NCI-H2081 treated with DMSO at 0.1 percent for 48 hours (cell line): ENCODE measurements at regions not wholly inside any gene's neighbourhood (a gene's known extent, or its start where the extent isn't known, plus 50 kb on each side); places are given as distances from the start of the nearest gene placed in this dataset.
"Not testable (repeated sequence)": the region's sequence is repeated elsewhere in the genome, so short reads cannot be mapped to it uniquely, and the experiment has no call there.

Experiments used
- DNase-seq: peaks from one replicate; lab custom pipeline; 2025; lab: John Stamatoyannopoulos, UW

DNA sequence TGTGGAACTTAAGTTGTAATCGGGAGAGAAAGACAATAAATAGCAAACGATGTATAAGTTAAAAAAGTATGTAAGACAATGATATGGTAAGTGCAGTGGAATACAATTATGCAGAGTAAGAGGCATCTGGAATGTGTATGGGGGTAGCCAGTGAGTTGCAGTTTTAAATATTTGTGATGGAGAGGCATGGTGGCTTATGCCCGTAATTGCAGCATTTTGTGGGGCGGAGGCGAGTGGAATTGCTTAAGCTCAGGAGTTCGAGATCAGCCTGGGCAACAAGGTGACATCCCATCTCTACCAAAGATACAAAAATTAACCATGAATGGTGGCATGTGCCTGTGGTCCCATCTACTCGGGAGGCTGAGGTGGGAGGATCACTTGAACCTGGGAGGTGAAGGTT, 52.5 kb upstream of the WDFY3 start:
- no peak for DNase-seq

DNA sequence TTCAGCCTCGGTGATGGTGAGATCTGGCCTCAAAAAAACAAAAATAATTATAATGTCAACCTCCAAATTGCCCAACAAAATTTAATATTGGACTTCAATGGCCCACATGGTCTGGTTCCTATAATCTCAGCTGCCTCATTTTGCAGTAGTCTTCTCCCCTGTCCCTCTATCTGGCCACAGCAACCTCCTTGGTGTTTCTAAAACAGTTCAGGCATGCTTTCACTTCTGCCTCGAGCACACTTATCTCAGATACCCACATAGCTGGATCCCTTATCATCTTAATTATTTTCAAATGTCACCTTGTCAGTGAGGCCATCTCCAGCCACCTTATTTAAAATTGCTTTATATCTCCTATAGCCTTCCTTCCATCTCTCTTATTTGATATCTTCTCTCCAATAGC, 52.9 kb upstream of the WDFY3 start:
- no peak for DNase-seq

DNA sequence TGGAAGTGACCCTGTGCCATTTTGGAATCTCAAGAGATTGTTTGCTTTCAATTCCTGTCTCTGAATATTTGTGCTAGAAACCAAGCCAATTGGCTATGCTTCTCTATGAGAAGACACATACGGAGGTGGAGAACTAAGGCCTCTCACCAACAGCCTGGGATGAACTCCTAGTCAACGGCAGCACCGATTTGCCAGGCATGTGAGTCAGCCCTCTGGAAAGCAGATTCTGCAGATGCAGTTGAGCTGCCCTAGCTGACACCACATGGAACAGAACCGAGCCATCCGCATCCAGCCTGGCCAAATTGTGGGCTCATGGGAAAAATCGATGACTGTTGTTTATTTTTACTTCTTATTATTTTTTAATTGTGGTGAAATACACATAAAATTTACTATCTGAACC, 58.2 kb upstream of the WDFY3 start:
- no peak for DNase-seq

DNA sequence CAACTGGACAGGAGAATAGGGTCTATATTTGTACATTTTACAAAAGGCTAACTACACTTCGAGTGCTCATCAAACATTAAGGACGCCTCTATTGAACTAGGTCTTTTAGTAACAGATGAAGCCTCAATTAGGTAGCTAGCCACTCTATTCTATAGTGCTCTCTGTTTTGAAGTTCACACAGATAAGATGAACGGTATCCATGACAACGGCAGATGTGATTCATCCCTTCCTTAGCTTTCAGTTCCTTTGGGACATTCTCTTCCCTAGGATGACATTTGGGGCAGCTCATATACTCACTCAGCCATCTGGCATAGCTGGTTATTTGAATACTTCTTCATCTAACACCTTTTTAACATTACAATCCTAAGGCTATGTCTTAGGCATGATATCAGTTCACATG, 62.4 kb upstream of the WDFY3 start:
- no peak for DNase-seq

DNA sequence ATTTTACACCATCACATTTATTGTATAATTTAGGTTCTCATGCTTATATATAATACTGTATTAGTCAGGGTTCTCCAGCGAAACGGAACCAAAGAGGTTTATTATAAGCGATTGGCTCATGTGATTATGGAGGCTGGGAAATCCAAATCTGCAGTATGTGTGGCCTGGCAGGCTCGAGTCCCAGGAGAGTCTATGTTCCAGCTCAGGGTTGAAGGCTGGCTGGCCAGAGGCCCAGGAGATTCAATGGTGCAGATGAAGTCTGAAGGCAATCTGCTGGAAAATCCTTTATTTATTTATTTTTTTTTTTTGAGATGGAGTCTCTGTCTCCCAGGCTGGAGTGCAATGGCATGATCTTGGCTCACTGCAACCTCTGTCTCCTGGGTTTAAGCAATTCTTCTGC, 63.0 kb upstream of the WDFY3 start:
- no peak for DNase-seq

DNA sequence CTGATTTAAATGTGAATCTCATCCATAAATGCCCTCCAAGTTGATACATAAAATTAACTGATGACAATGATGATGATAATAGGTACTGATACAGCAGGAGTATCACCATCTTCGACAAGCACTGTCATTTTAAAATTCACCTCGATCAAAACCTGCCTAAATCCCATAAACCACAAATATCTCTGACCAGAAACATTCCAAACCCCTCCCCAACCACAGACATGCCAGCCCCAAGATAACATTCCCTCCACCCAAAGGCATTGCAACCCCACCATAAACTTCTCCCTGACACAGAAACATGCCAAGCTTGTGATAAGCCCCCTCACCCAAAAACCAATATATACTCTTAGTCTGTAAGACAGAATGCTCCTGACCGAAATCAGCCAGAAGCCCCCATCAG, 63.7 kb upstream of the WDFY3 start:
- no peak for DNase-seq

DNA sequence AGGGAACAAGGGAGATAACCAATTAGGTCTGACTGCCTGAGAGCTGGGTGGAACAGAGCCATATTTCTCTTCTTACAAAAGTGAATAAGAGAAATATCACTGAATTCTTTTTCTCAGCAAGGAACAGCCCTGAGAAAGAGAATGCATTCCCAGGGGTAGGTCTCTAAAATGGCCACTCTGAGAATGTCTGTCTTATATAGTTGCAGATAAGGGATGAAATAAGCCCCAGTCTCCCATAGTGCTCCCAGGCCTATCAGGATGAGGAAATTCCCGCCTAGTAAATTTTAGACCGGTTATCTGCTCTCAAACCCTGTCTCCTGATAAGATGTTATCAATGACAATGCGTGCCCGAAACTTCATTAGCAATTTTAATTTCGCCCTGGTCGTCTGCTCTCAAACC, 67.3 kb upstream of the WDFY3 start:
- not testable (repeated sequence) for DNase-seq

DNA sequence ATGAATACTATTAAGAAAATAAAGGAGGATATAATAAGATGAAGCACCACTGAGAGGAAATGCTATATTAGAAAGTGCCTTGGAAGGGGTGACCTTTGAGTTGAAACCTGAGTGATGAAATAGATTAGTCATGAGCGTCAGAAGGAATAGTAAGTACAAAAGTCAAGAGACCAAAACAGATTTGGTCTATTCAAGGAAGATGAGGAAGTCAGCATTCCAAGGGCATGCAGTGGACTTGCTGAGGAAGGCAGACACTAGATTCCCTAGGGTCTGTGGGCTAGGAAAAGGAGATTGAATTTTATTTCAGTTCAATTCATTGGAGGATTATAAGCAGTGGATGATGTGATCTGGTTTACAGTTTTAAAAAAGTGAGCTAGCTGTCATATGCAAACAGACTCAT, 73.0 kb upstream of the WDFY3 start:
- no peak for DNase-seq

DNA sequence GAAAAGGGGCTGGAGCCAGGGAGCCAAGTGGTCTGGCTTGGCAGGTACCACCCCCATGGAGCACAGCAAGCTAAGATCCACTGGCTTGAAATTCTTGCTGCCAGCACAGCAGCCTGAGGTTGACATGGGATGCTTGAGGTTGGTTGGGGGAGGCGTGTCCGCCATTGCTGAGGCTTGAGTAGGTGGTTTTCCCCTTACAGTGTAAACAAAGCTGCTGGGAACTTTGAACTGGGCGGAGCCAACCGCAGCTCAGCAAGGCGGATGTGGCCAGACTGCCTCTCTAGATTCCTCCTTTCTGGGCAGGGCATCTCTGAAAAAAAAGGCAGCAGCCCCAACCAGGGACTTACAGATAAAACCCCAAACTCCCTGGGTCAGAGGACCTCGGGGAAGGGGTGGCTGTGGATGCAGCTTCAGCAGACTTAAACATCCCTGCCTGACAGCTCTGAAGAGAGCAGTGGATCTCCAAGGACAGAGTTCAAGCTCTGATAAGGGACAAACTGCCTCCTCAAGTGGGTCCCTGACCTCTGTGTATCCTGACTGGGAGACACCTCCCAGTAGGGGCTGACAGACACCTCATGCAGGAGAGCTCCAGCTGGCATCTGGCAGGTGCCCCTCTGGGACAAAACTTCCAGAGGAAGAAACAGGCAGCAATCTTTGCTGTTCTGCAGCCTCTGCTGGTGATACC, 77.5 kb upstream of the WDFY3 start:
- not testable (repeated sequence) for DNase-seq

DNA sequence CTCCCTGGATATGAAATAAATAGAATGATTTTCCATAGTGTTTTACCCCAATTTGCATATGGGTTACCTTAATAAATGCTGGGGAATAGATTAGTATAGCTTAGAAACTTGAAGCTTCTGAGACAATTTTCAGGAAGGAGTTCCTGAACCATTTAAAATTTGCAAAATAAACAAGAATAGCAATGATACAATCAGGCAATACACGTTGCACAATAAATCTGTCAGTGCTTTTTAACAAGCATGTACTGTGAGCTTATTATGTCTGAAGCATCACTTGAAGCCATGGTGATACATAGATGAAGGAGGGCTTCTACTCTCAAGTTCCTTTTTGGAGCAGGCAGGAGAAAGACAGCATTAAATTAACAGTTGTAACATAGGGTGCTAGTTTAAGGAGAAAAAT, 84.2 kb upstream of the WDFY3 start:
- no peak for DNase-seq

DNA sequence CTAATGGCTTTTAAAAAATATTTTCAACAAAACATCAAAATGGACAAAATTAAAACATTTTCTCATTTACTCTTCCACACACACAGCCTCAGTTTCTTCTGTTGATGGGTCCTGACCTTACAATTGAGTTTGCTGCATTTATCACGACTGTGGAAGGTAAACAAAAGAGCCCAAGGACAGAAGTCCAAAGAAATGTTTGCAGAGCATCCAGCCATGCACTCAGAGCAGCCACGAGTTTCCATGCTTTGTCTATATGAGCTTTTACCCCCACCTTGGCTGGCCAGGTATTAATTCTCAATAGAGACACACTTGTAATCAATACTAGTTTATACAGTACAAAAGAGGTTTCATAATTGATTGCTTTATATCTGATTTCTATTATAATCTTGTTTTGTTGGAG, 85.0 kb upstream of the WDFY3 start:
- no peak for DNase-seq

DNA sequence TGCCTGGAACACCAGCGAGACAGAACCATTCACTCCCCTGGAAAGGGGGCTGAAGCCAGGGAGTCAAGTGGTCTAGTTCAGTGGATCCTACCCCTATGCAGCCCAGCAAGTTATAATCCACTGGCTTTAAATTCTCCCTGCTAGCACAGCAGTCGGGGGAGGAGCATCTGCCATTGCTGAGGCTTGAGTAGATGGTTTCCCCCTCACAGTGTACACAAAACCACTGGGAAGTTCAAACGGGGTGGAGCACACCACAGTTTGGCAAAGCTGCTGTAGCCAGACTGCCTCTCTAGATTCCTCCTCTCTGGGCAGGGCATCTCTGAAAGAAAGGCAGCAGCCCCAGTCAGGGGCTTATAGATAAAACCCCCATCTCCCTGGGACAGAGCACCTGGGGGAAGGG, 88.4 kb upstream of the WDFY3 start:
- not testable (repeated sequence) for DNase-seq

DNA sequence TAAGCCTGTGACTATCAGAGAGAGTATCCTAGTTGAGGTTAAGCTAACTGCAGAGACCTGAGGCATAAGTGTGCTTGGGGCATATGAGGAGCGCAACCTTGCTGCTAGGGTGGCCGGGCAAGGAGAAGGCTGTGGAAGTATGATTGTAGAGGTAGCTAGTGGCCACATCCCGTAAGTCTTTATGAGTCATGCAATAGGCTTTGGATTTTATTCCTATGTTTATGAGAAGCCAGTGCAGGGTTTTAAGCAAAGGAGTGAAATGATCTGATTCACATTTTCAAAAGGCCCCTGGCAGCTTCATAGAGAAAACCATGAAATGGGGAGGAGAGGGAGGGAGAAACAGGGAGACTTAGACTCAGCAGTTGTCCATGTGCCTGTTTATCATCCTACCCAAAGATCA, 92.1 kb upstream of the WDFY3 start:
- DNase-seq: no peak

DNA sequence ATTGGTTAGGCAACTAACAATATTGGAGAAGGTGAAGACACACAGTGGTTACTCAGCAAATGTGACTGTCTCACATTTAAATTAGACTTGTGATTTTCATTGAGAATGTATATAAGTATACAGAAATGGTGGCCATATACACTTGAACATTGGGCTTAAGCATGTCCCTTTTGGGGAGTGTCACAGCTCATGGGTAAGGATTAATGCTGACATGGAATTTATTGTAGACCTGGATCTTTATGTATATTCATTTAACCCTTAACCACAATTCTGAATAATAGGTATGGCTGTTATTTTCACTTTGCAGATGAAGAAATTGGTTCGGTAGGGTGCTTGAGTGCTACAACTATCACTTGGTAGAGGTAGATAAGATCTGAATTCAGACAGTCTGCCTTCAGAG, 95.5 kb upstream of the WDFY3 start:
- no peak for DNase-seq

DNA sequence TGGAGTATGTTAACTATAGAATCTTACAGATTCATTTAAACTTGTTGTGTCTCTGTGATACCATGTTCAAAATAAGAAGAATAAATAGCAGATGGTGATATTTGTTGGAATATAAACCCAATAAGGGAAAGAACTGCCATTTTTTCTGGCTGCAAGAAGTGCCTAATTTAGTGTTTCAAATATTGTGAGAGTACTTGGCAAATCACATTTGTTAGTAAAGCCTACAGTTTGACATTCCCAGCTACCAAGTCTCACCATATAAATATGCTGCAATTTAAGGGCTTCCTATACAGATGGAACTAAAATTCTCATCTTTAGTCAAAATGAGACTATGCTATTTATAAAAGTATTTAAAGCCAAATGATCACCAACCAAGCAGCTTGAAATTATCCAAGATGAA, 96.0 kb upstream of the WDFY3 start:
- no peak for DNase-seq

DNA sequence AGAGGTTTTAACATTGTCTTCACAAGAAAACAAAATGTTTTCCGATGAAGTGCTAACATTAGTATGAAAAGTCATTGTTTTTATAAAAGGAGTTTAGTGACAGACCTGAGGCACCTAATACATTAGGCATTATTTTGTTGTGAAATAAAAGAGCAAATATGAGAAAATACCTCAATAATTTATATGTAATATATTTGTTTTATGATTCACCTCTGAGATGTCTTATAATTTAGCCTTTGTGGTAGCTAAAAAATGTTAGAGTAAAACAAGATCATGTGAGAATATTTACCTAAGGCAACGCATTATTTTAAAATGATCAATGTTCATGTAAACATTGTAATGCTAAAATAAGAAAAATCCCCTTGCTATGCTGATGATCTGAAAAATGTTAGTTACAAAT, 100.9 kb upstream of the WDFY3 start:
- DNase-seq: no peak

DNA sequence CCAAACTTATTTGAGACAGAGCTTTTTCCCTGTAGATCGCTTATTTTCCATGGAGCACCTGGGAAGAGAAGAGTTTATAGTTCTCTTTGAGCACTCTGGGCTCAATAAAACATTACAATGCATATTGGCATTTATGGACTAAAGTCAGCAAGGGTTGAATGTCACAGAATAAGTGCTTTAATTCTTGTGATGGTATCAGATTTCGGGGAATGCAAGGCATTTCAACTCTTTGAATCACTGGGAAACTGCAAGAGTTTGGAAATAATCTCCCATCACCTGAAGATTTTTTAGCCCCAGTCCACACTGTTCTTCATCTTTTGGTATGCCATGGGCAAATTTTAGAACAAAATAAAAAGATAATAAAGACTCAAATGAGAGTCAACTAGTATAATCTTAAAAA, 111.5 kb upstream of the WDFY3 start:
- no peak for DNase-seq

DNA sequence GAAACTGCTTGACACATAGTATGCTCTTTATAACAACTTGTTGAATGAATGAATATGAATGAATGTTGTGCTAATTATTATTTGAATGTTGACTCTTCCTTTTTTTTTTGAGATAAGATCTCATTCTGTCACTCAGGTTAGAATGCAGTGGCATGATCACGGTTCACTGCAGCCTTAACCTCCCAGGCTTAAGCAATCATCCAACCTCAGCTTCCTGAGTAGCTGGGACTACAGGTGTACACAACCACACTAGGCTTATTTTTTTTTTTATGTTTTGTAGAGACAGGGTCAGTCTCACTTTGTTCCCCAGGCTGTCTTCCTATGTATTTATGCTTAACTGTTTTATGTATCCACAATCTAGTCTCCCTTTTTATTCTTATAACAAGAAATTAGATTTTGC, 114.7 kb upstream of the WDFY3 start:
- no peak for DNase-seq

DNA sequence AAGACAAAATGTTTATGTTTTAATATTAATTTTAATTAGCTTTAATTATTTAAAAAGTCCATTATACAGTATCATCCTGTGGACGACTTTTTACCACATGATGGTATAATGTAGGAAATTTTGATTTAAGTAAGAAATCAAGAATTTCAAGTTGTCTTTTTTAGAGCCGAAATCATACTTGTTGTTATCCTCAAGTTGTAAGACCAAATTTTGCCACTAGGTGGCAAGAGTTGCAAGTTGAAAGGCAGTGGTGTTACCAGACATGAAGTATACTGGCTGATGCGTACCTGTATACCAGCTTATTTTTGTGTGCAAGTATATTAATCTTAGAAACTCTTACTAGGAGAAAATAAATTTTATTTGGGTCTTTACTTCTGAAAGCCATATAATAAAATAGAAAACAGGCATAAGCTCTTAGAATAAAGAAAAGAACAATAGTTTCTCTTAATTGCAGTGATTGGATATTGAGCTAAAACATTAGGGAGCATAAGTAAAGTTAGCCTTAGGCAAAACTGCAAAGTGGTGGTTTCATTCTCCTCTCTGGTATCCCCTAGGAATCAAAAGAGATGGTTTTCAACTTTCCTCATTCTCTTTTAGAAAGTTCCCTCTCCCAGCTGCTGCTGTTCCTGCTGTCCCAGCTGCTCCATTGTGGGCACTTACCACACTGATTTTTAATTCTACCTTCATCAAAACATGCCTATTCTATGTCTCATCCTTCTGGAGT, 118.0 kb upstream of the WDFY3 start:
- DNase-seq: no peak

DNA sequence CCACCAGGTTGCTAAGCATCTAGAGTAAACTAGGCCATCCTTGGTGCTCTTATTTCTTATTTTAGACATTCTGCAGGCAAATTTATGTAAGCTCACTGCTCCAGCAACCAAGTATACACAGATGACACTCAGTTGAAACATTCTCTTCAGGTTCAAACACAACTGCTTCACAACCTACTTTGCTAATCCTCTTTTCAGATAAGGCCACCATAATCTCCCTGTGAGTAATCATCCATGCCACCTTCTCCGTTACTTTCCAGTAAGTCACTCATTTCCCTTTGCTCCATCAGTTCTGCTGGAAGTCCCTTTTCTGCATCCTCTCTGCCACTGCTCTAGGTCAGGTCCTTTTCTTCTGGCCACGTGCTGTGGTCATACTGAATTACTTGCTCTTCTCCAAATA, 120.2 kb upstream of the WDFY3 start:
- DNase-seq: no peak

DNA sequence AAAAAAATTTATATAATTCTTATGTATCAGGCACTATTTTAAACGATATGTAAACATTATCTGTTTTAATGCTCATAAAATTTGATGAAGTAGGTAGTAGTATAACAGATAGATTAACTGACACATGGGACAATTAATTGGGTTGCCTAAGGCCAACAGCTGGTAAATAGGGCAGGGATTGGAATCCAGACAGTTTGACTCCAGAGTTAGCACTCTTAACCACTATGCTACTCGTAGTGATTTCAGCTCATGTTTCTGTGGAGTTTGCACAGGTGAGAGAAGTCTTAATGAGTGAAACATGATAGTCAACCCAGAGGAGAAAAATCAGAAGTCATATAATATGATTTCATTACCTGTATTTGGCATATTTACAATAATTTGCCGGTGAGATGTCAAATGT, 126.0 kb upstream of the WDFY3 start:
- no peak for DNase-seq

DNA sequence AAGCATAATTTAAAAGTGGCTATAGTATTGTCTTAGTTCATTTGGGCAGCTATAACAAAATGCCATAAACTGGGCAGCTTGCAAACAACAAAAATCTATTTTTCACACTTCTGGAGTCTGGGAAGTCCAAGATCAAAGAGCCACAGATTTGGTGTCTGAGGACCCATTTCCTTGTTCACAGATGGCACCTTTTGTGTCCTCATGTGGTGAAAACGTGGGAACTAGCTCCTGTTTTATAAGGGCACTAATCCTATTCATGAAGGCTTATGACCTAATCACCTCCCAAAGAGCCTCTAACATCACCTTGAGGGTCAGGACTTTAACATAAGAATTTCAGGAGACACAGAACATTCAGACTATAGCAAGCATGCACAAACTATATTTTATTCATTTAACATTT, 126.5 kb upstream of the WDFY3 start:
- no peak for DNase-seq

DNA sequence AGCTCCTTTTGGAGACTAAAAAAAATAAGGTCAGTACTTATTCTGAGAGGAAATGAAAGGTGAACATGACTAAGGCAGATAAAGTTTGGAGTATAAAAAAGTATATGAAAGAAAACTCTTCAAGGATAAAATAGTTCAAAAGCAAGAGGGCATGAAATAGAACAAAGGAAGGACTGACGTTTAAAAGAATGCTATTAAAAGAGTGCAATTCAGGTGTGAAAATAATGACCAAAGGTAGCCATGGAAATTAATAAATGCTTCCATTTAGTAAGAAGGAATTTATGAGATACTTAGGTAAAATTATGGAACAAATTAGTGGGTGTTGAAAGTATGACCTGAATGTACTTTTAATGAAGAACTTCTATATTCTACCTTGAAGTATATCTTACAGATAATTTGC, 128.2 kb upstream of the WDFY3 start:
- DNase-seq: no peak

DNA sequence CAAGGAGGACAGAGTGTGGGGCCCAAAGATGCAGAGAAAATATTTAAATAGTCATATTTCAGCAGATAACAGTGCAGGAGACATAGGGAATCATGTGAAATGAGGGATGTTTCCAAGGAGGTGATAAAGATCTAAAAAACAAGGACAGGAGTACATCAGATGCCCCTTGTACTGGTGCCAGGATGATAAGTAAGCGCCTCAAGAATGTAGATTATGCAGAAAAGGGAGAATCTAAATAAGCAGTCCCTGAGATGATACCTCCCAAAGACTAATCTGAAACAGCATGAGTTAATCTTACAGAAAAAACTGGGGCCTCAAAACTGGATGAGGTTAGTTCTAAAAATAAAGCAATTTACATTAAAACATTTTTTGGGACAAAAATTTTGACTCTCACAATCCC, 136.1 kb upstream of the WDFY3 start:
- no peak for DNase-seq
